NCI-H2081 (cell line): ENCODE measurements at regions not wholly inside any gene's neighbourhood (a gene's known extent, or its start where the extent isn't known, plus 50 kb on each side); places are given as distances from the start of the nearest gene placed in this dataset.
"Not testable (repeated sequence)": the region's sequence is repeated elsewhere in the genome, so short reads cannot be mapped to it uniquely, and the experiment has no call there.

Experiments used
- DNase-seq, 2 experiments: peaks; one replicate each; lab custom pipeline; 2025; lab: John Stamatoyannopoulos, UW

DNA sequence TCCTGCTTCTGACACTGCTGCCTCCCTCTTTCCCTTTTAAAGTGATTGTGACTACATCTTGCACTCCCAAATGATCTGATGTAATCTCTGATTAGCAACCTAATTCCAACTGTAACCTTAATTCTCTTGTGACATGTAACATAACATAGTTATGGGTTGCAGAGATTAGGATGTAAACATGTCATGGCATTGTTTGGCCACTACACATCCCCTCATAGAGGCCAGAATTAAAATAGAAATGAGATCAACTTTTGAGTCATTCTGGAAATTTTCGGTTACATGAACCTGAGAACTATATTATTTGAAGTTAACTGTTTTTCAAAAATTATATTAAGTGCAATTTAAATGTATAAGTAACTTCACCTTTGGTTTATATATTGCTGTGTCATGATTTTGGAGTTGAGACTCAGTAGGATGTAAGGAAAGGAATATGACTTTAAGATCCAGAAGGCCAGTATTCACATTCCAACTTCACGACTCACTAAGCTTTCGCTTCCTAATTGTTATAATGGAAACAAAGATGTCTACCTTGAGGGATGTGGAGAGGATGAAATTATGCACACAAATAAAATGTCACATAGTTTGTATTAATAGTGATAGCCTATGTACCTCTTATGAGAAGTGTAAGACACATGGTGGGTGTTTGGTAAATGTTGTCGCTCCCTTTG lies 611.9 kb upstream of the MAP3K7 start:
- no peak for DNase-seq

DNA sequence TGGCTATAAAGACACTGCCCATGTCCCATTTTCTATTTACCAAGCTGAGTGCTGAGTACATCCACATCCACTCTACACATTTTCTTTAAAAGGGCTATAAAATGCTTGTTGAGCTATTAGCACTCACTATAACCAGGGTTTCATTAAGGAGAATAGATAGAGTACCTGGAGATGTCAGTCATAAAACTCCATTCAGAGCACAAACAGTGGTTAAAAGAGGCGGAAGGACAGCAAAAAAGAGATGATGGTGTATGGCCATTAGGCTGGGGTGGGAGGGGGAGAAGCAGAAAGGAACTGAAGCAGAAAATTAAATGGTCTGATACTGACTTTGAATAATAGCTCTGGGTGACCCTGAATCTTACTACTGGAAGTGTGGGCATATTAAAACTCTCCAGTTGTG lies 609.9 kb upstream of the MAP3K7 start:
- no peak for DNase-seq

DNA sequence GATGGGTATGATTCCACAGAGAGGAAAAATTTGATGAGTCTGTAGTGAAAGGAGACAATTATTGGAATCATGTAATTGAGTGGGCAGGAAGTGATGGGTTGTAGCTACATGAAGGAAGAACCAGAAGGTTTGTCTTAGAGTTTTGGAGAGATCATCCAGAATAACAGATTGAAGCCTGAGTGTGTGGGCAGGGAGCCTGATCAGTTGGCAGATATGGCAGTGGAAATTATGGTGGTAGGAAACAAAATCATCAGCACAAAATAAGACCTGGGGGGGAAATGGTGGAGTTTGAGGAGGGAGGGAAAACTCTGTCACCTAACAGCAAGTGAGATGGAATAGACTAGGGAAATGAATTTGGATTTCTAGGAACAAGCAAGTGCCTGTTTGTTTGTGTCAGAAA lies 606.6 kb upstream of the MAP3K7 start:
- DNase-seq, result no peak

DNA sequence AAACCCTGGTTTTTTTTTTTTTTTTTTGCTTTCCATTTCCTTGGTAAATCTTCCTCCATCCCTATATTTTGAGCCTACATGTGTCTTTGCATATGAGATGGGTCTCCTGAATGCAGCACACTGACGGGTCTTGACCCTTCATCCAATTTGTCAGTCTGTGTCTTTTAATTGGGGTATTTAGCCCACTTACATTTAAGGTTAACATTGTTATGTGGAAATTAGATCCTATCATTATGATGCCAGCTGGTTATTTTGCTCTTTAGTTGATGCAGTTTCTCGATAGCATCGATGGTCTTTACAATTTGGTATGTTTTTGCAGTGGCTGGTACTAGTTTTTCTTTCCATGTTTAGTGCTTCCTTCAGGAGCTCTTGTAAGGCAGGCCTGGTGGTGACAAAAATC lies 603.2 kb upstream of the MAP3K7 start:
- not testable (repeated sequence) for DNase-seq

DNA sequence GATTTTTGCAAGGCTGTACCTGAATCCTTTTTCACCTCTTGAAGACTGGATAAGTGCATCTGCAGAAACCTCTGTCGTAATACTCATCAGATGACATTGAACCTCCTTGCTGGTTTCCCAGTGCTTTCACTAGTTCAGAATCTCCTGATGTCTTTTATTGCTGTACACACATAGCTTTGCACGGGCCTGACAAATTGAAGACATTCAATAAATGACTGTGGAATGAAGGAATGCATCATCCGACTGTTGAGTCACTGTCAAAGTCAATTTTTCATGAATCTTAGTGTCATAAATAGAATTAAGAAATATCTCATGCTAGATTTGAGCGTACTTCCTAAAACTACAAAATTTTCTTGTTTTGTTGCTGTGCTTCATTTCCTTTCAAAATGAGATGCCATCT lies 598.2 kb upstream of the MAP3K7 start:
- no peak for DNase-seq

DNA sequence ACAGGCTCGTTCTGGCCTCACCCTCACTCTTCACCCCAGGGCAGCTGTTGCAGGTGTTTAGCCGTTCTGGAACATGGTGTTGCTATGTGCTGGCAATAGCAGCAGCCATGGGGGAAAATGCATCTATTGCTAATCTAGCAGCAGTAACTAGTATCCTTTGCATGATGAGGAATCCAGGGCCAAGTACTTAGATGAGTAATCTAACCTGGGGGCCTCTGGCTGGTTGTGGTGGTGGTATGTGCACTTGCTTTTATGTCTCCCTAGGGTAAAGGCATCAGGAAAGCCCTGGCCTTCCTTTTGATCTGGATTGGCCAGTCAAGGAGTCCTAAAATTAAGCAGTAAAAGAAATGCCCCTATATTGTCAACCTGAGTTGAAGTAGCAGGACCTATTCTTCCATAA lies 594.5 kb upstream of the MAP3K7 start:
- DNase-seq, result no peak

DNA sequence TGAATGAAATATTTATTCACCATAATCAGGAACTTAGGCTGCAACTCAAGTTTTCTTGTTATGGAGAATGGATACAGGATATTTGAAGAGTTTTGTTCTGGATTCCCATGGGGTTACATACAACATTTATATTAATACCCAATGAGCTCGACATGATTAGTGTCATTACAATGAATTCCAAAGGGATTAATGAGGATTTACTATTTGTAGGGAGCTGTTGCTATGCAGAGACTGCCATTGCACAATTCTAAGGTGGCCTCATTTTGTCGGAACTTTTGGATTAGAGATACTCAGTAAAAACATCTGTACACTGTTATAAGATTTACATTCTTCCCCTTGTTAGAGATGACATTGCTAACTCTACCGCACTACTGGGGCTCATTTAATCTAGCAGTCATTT lies 586.8 kb upstream of the MAP3K7 start:
- DNase-seq, result no peak

DNA sequence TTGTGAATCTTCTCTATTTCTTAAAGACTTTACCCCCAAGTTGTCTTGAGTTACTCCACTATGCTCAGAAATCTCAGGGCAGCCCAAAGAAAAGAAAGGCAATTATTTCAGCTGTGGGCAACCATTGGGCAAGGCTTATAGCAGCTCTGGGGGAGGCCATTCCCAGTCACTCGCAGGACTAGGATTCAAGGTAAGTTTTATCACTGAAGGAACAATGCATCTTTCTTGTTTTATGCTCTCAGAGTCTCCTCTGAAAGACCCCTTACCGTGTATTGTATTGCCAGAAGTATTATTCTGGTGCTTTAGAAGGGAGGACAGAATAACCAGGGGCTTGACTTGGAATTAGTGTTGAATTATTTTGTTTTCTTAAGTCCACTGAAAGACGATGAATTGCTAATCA lies 586.3 kb upstream of the MAP3K7 start:
- DNase-seq, result no peak

DNA sequence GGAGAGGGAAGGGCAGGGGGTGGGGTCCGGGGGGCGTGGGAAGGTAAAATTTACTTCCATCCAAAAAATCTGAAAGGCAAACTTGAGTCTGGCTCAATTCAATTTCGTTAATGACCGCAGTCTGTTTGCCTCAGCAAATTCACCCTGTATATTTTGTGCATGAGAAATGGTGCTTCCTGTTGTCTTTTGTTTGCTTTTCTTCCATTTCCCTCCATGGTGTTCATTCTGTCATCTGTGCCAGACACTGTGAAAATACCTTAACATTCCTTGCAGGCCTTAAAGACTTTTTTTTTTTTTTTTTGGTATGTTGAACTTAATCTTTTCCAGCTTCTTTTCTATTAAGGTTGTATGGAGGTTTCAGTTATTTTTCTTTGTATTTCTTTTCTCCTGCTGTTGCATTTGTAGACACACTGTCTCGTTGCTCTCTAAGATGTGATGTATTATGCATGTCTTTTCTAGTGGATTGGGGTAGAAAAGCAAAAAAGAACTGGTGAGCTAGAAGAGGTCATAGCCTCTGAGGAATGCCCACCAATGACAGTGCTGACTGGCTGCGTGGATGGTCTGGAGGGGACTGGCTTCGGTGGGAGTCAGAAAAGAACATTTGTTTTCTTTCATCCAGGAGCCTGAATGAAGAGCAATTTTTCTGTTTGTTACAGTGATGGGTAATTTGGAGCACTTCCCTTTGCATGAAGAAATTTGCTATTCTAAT lies 585.0 kb upstream of the MAP3K7 start:
- DNase-seq, result peak; percentile 0 to 25

DNA sequence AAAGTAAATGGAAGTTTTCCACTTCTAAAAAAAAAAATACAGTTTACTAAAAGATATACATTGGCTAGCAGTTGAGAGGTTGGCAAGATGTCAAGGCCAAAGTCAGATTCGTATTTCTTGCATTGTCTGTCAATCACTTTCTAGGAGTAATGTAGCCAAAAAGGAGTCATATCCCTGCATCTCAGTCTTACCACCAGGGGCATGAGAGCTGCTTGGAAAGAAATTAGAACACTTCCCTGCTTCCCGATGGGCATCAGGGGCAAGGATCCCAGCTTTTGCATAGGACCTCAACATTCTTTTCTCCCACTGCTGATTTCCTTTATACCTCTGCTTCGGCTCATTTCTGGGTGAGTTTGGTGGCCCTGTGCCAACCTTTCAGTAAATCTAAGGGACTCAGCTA lies 581.0 kb upstream of the MAP3K7 start:
- DNase-seq, result no peak

DNA sequence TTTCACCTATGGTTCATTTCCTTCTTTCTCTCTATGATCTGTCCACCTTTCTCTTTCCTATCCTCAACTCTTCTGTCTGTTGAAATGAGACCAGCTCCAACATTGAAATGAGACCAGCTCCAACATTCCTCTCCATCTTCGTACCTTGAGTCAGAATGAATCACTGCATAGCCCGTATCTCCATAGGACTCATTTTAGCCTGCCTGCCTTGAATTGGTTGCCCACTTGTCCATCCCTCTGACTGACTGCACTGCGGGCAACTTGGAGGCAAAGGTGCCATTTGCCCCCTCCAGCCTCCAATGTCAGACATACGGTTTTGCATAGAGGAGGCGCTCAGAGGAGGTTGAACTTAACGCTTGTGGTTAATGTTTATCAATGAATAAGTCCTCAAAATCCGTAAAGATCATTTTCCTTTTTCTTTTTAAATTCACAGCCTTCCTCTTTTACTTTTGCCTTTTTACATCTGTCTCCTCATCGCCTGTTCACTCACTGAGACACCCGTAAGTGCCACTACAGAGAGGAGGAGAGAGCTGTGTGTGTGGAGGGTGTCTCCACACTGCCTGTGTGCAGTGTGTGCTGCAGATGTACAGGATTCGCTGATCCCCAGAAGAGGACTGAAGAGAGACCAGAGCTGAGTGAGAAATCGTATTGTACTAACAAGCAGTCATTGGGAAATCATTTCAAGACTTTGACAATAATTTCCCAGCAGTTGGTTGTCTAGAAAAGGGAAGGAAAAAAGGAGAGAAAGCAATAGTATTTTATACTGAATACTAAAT lies 579.6 kb upstream of the MAP3K7 start:
- no peak for DNase-seq

DNA sequence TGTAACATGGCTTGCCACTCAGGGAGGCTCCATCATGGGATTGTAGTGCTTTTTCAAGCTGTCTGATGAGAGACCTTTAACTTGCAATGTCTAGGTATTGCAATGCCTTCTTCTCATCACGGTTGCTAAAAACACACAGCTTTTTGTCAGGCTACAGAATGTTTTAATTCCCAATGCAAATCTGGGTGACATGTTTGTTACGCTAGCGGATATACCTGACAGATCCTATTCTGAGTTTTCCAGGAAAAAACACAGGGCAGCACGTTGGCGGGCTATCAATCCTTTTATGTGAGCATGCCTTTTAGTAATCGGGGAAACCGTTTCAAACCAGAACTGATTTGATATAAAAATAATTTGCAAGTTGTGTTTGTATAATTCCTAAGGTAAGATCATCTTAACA lies 577.2 kb upstream of the MAP3K7 start:
- DNase-seq, result no peak

DNA sequence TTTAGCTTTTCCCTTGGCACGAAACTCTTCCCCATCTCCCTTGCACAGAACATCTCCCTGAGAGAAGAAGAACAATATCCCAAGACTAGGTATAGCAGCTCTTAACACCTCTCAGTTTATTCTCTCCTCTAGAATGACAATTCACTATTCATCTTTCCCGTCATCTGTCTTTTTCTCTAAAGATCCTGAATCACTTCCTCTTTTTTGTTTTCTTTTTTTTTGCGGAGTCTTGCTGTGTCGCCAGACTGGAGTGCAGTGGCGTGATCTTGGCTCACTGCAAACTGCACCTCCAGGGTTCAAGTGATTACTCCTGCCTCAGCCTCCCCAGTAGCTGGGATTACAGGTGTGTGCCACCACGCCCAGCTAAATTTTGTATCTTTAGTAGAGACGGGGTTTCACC lies 574.4 kb upstream of the MAP3K7 start:
- DNase-seq, result no peak

DNA sequence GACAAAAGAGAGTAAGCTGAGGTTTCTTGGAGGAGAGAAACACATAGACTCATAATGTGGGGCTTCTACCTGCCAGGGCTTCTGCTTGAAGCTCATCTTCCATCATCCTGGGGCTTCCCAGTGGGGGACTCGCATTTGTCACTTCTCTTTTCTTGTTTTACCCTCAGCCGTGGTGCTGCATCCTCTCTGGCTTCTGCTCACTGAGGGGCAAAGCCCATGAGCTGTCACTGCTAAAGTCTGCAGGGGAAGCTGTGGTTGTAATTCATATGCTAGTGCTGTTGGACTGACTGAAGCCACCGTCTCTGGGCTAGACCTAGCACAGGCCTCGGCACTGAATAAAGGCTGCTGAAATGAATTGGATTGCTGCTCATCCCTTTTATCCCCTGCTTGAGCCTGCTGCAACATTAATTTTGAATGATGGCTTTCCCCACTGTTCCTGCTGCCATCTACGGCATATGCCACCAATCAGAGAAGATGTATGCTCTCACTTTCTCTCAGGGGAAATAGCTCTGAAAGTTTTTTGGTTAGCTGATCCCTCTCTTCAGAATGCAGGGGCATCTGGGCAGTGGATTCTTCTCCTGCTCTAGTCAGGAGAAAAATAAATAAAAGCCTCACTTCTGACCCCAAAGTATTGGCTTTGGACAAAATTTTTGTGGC lies 568.4 kb upstream of the MAP3K7 start:
- no peak for DNase-seq

DNA sequence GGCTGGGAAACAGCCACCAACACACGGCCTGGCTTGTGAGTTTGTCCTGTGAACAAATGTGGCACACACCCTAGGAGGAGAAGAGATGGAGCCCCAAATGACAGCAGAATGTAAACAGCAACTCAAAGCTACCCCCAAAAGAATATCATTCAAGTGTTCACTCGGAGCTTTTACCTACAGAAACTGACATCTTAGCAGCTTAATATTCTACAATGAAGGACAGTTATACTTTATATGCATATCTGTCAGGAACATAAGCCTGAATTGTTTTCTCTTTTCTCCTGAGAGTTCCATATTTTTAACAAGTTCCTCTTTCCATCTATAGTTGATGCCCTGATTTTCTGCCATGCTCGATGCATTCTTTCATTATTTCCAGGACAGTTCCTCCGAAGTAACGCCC lies 566.0 kb upstream of the MAP3K7 start:
- DNase-seq, result no peak

DNA sequence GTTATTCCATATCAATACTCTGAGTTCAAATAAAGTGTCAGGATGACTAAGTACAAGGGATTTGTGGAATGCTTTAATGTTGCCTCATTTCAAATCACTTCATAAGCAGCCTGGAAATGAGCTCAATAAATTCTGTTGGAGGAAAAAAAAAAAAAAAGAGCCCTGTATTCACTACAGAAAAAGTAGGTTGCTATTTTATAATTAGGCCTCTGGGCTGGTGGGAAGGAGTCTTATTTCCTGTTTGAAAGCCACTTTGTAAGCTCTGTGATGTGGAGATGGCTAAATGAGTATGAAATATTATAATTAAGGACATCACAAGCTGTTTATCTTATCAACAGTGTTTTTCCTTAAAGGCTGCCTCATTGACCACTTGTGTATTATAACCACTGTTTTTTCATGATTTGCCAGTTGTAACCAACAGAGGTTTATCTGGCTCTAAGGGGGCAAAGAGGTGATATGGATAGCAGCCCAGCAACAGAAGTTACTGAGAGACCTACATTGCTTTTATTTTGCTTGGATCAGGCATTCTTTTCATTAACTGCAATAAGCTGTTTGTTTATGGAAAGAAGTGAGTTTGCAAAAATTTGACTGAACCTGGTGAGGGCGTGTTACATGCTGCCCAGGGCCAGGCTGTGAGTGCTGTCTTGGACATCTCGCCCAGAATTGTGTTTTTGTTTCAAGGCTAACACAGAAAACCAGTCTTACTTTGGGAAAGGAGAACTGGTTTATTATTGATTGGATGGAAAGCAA lies 563.3 kb upstream of the MAP3K7 start:
- no peak for DNase-seq

DNA sequence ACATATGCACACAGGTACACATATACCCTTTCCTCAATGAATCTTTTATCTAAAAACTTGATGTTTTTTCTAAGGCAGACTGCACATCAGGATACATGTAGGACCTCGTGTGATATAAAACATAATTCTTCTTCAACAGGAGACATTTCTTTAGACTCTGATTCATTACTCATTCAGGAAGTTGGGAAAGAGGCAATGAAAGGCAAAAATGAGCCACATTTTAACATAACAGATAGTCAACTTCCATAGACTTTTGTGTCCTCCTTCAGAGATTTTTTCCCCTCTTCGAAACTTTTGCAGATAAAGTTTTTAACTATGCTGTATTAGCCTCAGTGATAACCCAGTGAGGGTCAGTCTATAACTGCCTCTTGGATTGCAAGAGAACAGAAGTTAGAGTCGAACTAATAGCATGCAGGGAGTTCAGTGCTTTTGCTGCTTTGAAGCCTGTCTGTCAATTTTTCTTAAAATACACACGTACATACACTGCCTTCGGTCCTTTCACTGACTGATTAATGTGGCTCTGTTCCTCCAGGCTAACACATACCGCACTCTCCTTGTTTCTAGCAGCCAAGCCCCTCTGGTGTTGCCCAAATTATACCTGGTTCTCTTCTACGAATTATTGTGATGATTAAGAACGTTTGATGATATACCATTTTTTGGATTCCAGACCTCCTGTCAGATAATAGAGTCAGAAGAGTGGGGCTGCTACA lies 562.5 kb upstream of the MAP3K7 start:
- DNase-seq, result no peak

DNA sequence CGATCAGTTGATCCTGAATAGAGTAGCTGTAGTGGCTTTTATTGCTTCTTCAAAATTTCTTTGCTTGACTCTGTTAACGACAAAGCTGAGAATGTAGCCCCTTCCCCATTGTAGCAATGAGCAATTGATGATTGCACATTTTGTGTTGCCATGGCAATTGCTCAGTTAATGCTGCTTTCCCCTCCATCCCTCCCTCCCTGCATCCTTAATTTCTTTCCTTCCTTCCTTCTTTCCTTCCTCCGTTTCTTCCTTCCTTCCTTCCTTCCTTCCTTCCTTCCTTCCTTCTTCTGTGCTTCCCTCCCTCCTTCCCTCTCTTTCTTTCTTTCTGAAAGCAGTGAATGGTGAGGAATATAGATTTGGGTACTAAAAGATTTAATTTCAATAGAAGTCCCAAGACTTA lies 557.3 kb upstream of the MAP3K7 start:
- DNase-seq, result no peak

DNA sequence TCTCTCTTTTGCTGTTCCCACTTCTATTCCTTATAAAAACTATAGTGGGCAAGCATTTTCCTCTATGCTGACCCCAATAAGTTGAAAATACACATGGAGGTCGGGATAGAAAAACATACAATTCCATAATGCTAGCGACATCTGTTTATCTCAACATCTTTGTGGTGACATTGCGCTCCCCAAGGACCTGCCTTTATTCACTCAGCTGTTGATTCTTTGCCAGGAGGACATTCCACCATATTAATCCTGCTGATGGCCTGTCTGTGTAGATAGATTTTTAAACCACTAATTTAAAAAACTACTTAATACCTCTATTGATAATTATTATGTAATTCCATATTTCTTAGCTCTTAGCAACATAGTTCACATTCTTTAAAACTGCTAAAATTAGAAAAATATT lies 555.3 kb upstream of the MAP3K7 start:
- DNase-seq, result no peak

DNA sequence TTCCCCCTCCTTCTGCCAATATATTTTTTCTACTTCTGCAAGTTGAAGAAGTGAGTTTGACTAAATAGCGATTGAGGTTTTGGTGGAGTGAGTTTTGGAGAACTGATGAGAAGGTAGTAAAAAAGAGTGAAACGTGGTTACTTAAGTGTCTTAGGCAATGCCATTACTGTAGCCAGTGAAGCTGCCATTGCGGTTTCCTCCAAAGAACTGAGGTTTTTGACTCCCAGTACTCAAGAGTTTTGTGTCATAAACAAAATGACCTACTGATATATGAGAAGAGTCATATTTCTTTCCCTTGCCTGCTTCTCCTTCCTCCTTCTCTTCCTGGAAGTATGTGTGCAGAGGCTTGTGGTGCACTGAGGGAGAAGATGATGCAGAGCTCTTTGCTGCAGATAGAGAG lies 554.5 kb upstream of the MAP3K7 start:
- DNase-seq, result no peak

DNA sequence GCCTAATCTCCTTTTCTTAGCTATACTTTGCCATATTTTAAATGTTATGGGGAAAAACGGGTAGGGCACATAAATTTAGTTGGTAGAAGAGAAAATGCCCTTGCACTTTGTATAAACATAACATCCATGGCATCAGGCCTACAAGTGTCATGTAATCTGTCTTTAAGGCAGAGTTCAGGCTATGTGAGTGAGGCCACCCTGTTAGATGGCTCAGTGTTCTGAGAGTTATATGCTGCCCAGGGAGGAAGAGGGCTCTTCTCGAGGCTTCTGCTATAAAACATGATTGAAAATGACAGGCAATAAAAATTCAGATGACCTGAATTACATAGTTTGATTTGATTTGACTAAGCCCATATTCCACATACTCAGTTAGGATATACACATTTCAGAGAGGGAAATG lies 553.6 kb upstream of the MAP3K7 start:
- DNase-seq, result no peak
